DND-41 (cell line): ENCODE measurements at regions not wholly inside any gene's neighbourhood (a gene's known extent, or its start where the extent isn't known, plus 50 kb on each side); places are given as distances from the start of the nearest gene placed in this dataset.

Source experiments
- ATAC-seq: fragments of 200-7000 bp; cut with Tn5 transposase; 3 replicates; pipeline ENCODE4 v1.9.1; 2021; ENCODE audit warnings: low read depth; ENCODE audit not compliant: insufficient read depth
- DNase-seq: peaks from one replicate; pipeline ENCODE4 v3.0.0-alpha.2; 2020
- H2AFZ ChIP-seq: 2 replicates; pipeline ENCODE4 v1.6.0; 2012; ENCODE audit warnings: low read depth, low read length
- H3K27ac ChIP-seq: 2 replicates; pipeline ENCODE4 v1.5.1; 2012; ENCODE audit warnings: low read length, inconsistent platforms
- H3K27me3 ChIP-seq: fragments of 200-600 bp; sonication (generic); 2 replicates; pipeline ENCODE4 v1.6.0; 2012; ENCODE audit warnings: low read length, mild to moderate bottlenecking, inconsistent platforms; ENCODE audit not compliant: insufficient read depth, poor library complexity
- H3K36me3 ChIP-seq: 2 replicates; pipeline ENCODE4 v1.5.1; 2012; ENCODE audit warnings: low read length, inconsistent platforms; ENCODE audit not compliant: insufficient read depth
- H3K4me1 ChIP-seq: 2 replicates; pipeline ENCODE4 v1.5.1; 2012; ENCODE audit warnings: mild to moderate bottlenecking, low read length; ENCODE audit not compliant: insufficient read depth
- H3K4me2 ChIP-seq: 2 replicates; pipeline ENCODE4 v1.6.0; 2012; ENCODE audit warnings: mild to moderate bottlenecking, moderate library complexity, low read length, inconsistent platforms; ENCODE audit not compliant: insufficient read depth
- H3K4me3 ChIP-seq, 2 experiments: fragments of 200-600 bp in 1 of 2; shearing (Covaris generic) in 1 of 2; 2 replicates each; pipeline ENCODE4 v1.5.1; 2012 to 2016; ENCODE audit warnings: inconsistent platforms in 2 of 2, low read length in 2 of 2, mild to moderate bottlenecking in 2 of 2, low read depth in 1 of 2, moderate library complexity in 1 of 2
- H3K79me2 ChIP-seq: 2 replicates; pipeline ENCODE4 v1.6.0; 2012; ENCODE audit warnings: low read length, inconsistent platforms; ENCODE audit not compliant: insufficient read depth
- H3K9ac ChIP-seq: 2 replicates; pipeline ENCODE4 v1.6.0; 2012; ENCODE audit warnings: low read depth, mild to moderate bottlenecking, inconsistent platforms, low read length, moderate library complexity
- H3K9me3 ChIP-seq: 2 replicates; pipeline ENCODE4 v1.5.1; 2012; ENCODE audit warnings: low read length, moderate library complexity, mild to moderate bottlenecking, inconsistent platforms; ENCODE audit not compliant: insufficient read depth, severe bottlenecking
- H4K20me1 ChIP-seq: 2 replicates; pipeline ENCODE4 v1.6.0; 2012; ENCODE audit warnings: low read length; ENCODE audit not compliant: insufficient read depth
- EZH2 ChIP-seq: IDR thresholded peaks from 3 replicates; pipeline ENCODE4 v1.6.1; 2012; ENCODE audit warnings: borderline replicate concordance, low read depth, mild to moderate bottlenecking, moderate library complexity, low read length, inconsistent platforms; ENCODE audit not compliant: severe bottlenecking
- TF ChIP-seq, protein P1 (sequence below): IDR thresholded peaks from 2 replicates; pipeline ENCODE4 v1.5.1; 2012; ENCODE audit warnings: borderline replicate concordance, low read length, moderate library complexity, mild to moderate bottlenecking; ENCODE audit not compliant: poor library complexity, severe bottlenecking; ENCODE audit errors: extremely low read depth

- Histone ChIP-seq H3K79me2 (no peaks in the 10 kb centered on the region), H3K36me3 (no peaks in the 10 kb centered on the region), H3K9me3 (no peaks in the 10 kb centered on the region), H2AFZ (no peak overlapping the region), H3K9ac (no peak overlapping the region), H3K4me1 (no peaks in the 10 kb centered on the region), H3K27ac (no peak overlapping the region), H4K20me1 (no peaks in the 10 kb centered on the region), H3K4me2 (no peak overlapping the region), H3K27me3 (no peaks in the 10 kb centered on the region), H3K4me3 (no peak overlapping the region)
- DNase-seq (no peak), ATAC-seq (no peak)
- no peak for TF ChIP-seq EZH2
- TF ChIP-seq, protein P1, sequence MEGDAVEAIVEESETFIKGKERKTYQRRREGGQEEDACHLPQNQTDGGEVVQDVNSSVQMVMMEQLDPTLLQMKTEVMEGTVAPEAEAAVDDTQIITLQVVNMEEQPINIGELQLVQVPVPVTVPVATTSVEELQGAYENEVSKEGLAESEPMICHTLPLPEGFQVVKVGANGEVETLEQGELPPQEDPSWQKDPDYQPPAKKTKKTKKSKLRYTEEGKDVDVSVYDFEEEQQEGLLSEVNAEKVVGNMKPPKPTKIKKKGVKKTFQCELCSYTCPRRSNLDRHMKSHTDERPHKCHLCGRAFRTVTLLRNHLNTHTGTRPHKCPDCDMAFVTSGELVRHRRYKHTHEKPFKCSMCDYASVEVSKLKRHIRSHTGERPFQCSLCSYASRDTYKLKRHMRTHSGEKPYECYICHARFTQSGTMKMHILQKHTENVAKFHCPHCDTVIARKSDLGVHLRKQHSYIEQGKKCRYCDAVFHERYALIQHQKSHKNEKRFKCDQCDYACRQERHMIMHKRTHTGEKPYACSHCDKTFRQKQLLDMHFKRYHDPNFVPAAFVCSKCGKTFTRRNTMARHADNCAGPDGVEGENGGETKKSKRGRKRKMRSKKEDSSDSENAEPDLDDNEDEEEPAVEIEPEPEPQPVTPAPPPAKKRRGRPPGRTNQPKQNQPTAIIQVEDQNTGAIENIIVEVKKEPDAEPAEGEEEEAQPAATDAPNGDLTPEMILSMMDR: no peak
These were observed 1296.2 kb downstream of the CDH8 start for GRCh38 chr16:60739737-60740683.

- no peak overlapping the region for H2AFZ ChIP-seq
- H3K4me3 ChIP-seq: no peak overlapping the region
- no peak for ATAC-seq
- no peaks in the 10 kb centered on the region for H3K27me3 ChIP-seq
- H3K27ac ChIP-seq: no peak overlapping the region
- H3K9me3 ChIP-seq: no peaks in the 10 kb centered on the region
- H3K36me3 ChIP-seq: no peaks in the 10 kb centered on the region
- H3K79me2 ChIP-seq: no peaks in the 10 kb centered on the region
- TF ChIP-seq, protein P1: no peak
- TF ChIP-seq EZH2: no peak
- no peak for DNase-seq
- no peak overlapping the region for H3K4me2 ChIP-seq
- H4K20me1 ChIP-seq: no peaks in the 10 kb centered on the region
- no peaks in the 10 kb centered on the region for H3K4me1 ChIP-seq
- no peak overlapping the region for H3K9ac ChIP-seq
These were observed 1304.7 kb downstream of the CDH8 start for GRCh38 chr16:60731329-60732050.

DNA sequence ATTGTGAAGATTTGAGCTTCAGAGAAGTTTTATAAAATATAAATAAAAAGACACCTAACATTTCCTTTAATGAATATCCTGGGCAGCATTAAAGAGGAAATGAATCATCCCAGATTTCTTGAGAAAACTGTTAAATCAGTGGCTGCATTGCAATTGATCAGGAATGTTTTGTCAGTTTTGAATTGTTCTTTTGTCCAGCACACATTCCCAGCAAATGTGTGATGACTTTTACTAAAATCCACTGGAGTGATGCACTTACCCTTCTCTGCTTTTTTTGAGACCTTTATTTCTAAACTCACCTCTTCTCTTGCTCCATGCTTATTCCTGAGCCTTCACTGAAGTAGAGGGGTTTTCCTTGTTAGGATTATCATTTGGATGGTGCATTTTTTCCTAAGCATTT lies 1307.2 kb downstream of the CDH8 start:
- Histone ChIP-seq H3K79me2 (no peaks in the 10 kb centered on the region), H3K36me3 (no peaks in the 10 kb centered on the region), H3K4me1 (no peaks in the 10 kb centered on the region), H3K4me3 (no peak overlapping the region), H3K27me3 (no peaks in the 10 kb centered on the region), H2AFZ (no peak overlapping the region), H4K20me1 (no peaks in the 10 kb centered on the region), H3K9ac (no peak overlapping the region), H3K27ac (no peak overlapping the region), H3K9me3 (no peaks in the 10 kb centered on the region), H3K4me2 (no peak overlapping the region)
- DNase-seq (no peak), ATAC-seq (no peak)
- no peak for TF ChIP-seq EZH2
- TF ChIP-seq, protein P1: no peak
